Subcutaneous abdominal adipose tissue (tissue), 5 donors: ENCODE measurements at regions not wholly inside any gene's neighbourhood (a gene's known extent, or its start where the extent isn't known, plus 50 kb on each side); places are given as distances from the start of the nearest gene placed in this dataset.

ENCODE experiments used
- H3K27ac ChIP-seq: one replicate; pipeline ENCODE4 v1.7.0; 2013; ENCODE audit warnings: low read depth, mild to moderate bottlenecking, inconsistent platforms, low read length, moderate library complexity
- H3K27me3 ChIP-seq, 5 donors: one replicate each; pipeline ENCODE4 v1.7.0; 2013; ENCODE audit warnings: low read length in 5 of 5, inconsistent platforms in 1 of 5; ENCODE audit not compliant: control insufficient read depth in 5 of 5, insufficient read depth in 4 of 5
- H3K36me3 ChIP-seq, 5 donors: one replicate each; pipeline ENCODE4 v1.7.0; 2013; ENCODE audit warnings: low read length in 5 of 5; ENCODE audit not compliant: control insufficient read depth in 5 of 5, insufficient read depth in 5 of 5
- H3K4me1 ChIP-seq, 5 donors: one replicate each; pipeline ENCODE4 v1.7.0; 2013; ENCODE audit warnings: low read length in 5 of 5, mild to moderate bottlenecking in 3 of 5, moderate library complexity in 1 of 5; ENCODE audit not compliant: control insufficient read depth in 5 of 5, insufficient read depth in 5 of 5
- H3K4me3 ChIP-seq, 5 donors: one replicate each; pipeline ENCODE4 v1.7.0; 2013; ENCODE audit warnings: low read length in 5 of 5, low read depth in 1 of 5
- H3K9ac ChIP-seq, 5 donors: one replicate each; pipeline ENCODE4 v1.7.0; 2013; ENCODE audit warnings: low read length in 5 of 5, mild to moderate bottlenecking in 4 of 5, moderate library complexity in 3 of 5
- H3K9me3 ChIP-seq, 5 donors: one replicate each; pipeline ENCODE4 v1.7.0; 2013; ENCODE audit warnings: low read length in 5 of 5; ENCODE audit not compliant: control insufficient read depth in 5 of 5
- donor health status: healthy.
- donor health status: healthy.
- donor health status: healthy.
- donor health status: healthy.
- donor health status: healthy.

GRCh38 chr12:24246376-24246775, 296.9 kb upstream of the SOX5 start:
- Histone ChIP-seq H3K4me1 (no peaks in the 10 kb centered on the region), H3K36me3 (peaks cover 0 to 3% (median 0%) of the 10 kb centered on the region in 5 donors), H3K9ac (no peak overlapping the region), H3K27ac (no peak overlapping the region), H3K9me3 (no peaks in the 10 kb centered on the region), H3K4me3 (no peak overlapping the region), H3K27me3 (no peaks in the 10 kb centered on the region)

GRCh38 chr12:24244801-24245200, 295.3 kb upstream of the SOX5 start:
- H3K9ac ChIP-seq: no peak overlapping the region
- peaks cover 0 to 3% (median 0%) of the 10 kb centered on the region in 5 donors for H3K36me3 ChIP-seq
- H3K4me3 ChIP-seq: no peak overlapping the region
- no peaks in the 10 kb centered on the region for H3K4me1 ChIP-seq
- H3K27me3 ChIP-seq: no peaks in the 10 kb centered on the region
- H3K27ac ChIP-seq: no peak overlapping the region
- H3K9me3 ChIP-seq: no peaks in the 10 kb centered on the region

GRCh38 chr12:24244231-24244630, 294.8 kb upstream of the SOX5 start:
- Histone ChIP-seq H3K27ac (no peak overlapping the region), H3K27me3 (no peaks in the 10 kb centered on the region), H3K36me3 (peaks cover 0 to 3% (median 0%) of the 10 kb centered on the region in 5 donors), H3K9ac (no peak overlapping the region), H3K4me1 (no peaks in the 10 kb centered on the region), H3K9me3 (no peaks in the 10 kb centered on the region), H3K4me3 (no peak overlapping the region)

GRCh38 chr12:24240707-24241106, 291.2 kb upstream of the SOX5 start:
- H3K36me3 ChIP-seq: no peaks in the 10 kb centered on the region
- H3K9me3 ChIP-seq: no peaks in the 10 kb centered on the region
- H3K27ac ChIP-seq: no peak overlapping the region
- no peaks in the 10 kb centered on the region for H3K27me3 ChIP-seq
- no peaks in the 10 kb centered on the region for H3K4me1 ChIP-seq
- H3K9ac ChIP-seq: no peak overlapping the region
- H3K4me3 ChIP-seq: no peak overlapping the region

GRCh38 chr12:24233519-24234246, 284.2 kb upstream of the SOX5 start:
- Histone ChIP-seq H3K4me3 (no peak overlapping the region), H3K27ac (no peak overlapping the region), H3K9ac (no peak overlapping the region), H3K27me3 (no peaks in the 10 kb centered on the region), H3K36me3 (no peaks in the 10 kb centered on the region), H3K4me1 (peaks cover 0 to 23% (median 6%) of the 10 kb centered on the region in 5 donors), H3K9me3 (no peaks in the 10 kb centered on the region)

- Histone ChIP-seq H3K9ac (no peak overlapping the region), H3K4me1 (peaks cover 0 to 28% (median 9%) of the 10 kb centered on the region in 5 donors), H3K27ac (no peak overlapping the region), H3K9me3 (no peaks in the 10 kb centered on the region), H3K36me3 (no peaks in the 10 kb centered on the region), H3K27me3 (no peaks in the 10 kb centered on the region), H3K4me3 (no peak overlapping the region)
These were observed 283.1 kb upstream of the SOX5 start for GRCh38 chr12:24232531-24232930.

GRCh38 chr12:24231298-24231697, 281.8 kb upstream of the SOX5 start:
- no peaks in the 10 kb centered on the region for H3K9me3 ChIP-seq
- no peaks in the 10 kb centered on the region for H3K27me3 ChIP-seq
- H3K9ac ChIP-seq: no peak overlapping the region
- no peak overlapping the region for H3K4me3 ChIP-seq
- H3K27ac ChIP-seq: no peak overlapping the region
- H3K36me3 ChIP-seq: no peaks in the 10 kb centered on the region
- peaks cover 0 to 32% (median 9%) of the 10 kb centered on the region in 5 donors for H3K4me1 ChIP-seq

GRCh38 chr12:24230061-24230701, 280.7 kb upstream of the SOX5 start:
- Histone ChIP-seq H3K4me3 (no peak overlapping the region), H3K9me3 (no peaks in the 10 kb centered on the region), H3K36me3 (no peaks in the 10 kb centered on the region), H3K27ac (no peak overlapping the region), H3K27me3 (no peaks in the 10 kb centered on the region), H3K4me1 (peaks cover 0 to 32% (median 9%) of the 10 kb centered on the region in 5 donors), H3K9ac (no peak overlapping the region)

- peaks cover 0 to 32% (median 9%) of the 10 kb centered on the region in 5 donors for H3K4me1 ChIP-seq
- no peaks in the 10 kb centered on the region for H3K9me3 ChIP-seq
- peak overlapping the region in 2 of 5 donors; percentile 21 to 28 for H3K9ac ChIP-seq
- no peak overlapping the region for H3K4me3 ChIP-seq
- H3K27me3 ChIP-seq: no peaks in the 10 kb centered on the region
- no peaks in the 10 kb centered on the region for H3K36me3 ChIP-seq
- peak overlapping the region; percentile 52 for H3K27ac ChIP-seq
These were observed 279.7 kb upstream of the SOX5 start for GRCh38 chr12:24229031-24229700.

GRCh38 chr12:24228371-24228770, 278.9 kb upstream of the SOX5 start:
- no peaks in the 10 kb centered on the region for H3K9me3 ChIP-seq
- H3K27me3 ChIP-seq: no peaks in the 10 kb centered on the region
- no peak overlapping the region for H3K4me3 ChIP-seq
- H3K9ac ChIP-seq: no peak overlapping the region
- H3K27ac ChIP-seq: peak overlapping the region; percentile 38
- peaks cover 0 to 25% (median 9%) of the 10 kb centered on the region in 5 donors for H3K4me1 ChIP-seq
- H3K36me3 ChIP-seq: no peaks in the 10 kb centered on the region
